H1 (cell line): ENCODE measurements at regions not wholly inside any gene's neighbourhood (a gene's known extent, or its start where the extent isn't known, plus 50 kb on each side); places are given as distances from the start of the nearest gene placed in this dataset.

Experiments
- CTCF ChIA-PET: fragments of 300-600 bp; sonication (Branson Sonifier 250); formaldehyde crosslinking; loops from one replicate; lab custom pipeline; 2021; ENCODE audit not compliant: partially characterized antibody; lab: Charles Lee
- POLR2A ChIA-PET: fragments of 300-600 bp; sonication (Branson Sonifier 250); formaldehyde crosslinking; loops from one replicate; lab custom pipeline; 2021; ENCODE audit warnings: inconsistent platforms; ENCODE audit not compliant: partially characterized antibody; lab: Charles Lee
- DNase-seq, 2 experiments: peaks; one replicate each; pipeline versions ENCODE4 v3.0.0 to v3.0.0-alpha.2; 2010 to 2022; ENCODE audit warnings: low spot score in 2 of 2, low read depth in 1 of 2, mixed read lengths in 1 of 2
- FAIRE-seq: peaks from 2 replicates; lab custom pipeline; 2011; peaks lifted over from hg19 to GRCh38; lab: Jason Lieb, UNC
- H2AFZ ChIP-seq: 2 replicates; pipeline ENCODE4 v1.8.1; 2012; ENCODE audit warnings: low read length, inconsistent platforms
- H2AK5ac ChIP-seq: 2 replicates; pipeline ENCODE4 v1.6.1; 2013; ENCODE audit warnings: low read depth, low read length
- H2BK120ac ChIP-seq: replicated peaks from 2 replicates; pipeline ENCODE3; 2013; ENCODE audit warnings: low read depth, low read length, inconsistent platforms
- H2BK12ac ChIP-seq: 2 replicates; pipeline ENCODE4 v1.6.1; 2013; ENCODE audit warnings: low read depth, low read length
- H2BK15ac ChIP-seq: 2 replicates; pipeline ENCODE4 v1.6.1; 2013; ENCODE audit warnings: low read length
- H2BK20ac ChIP-seq: 2 replicates; pipeline ENCODE4 v1.6.1; 2013; ENCODE audit warnings: low read length
- H2BK5ac ChIP-seq: 2 replicates; pipeline ENCODE4 v1.6.1; 2013; ENCODE audit warnings: low read depth, low read length
- H3K14ac ChIP-seq: 2 replicates; pipeline ENCODE4 v1.6.1; 2013; ENCODE audit warnings: inconsistent platforms; ENCODE audit not compliant: insufficient read length
- H3K18ac ChIP-seq: 2 replicates; pipeline ENCODE4 v1.6.1; 2013; ENCODE audit warnings: low read length; ENCODE audit errors: extremely low read depth
- H3K23ac ChIP-seq: 2 replicates; pipeline ENCODE4 v1.6.1; 2013; ENCODE audit warnings: inconsistent platforms; ENCODE audit not compliant: insufficient read length
- H3K23me2 ChIP-seq: 2 replicates; pipeline ENCODE4 v1.6.1; 2013; ENCODE audit warnings: low read depth, low read length
- H3K27ac ChIP-seq: 2 replicates; pipeline ENCODE4 v1.6.1; 2011; ENCODE audit warnings: low read depth, low read length, inconsistent platforms
- H3K27me3 ChIP-seq, 4 experiments: replicated peaks in 1 of 4; 1 replicate in 1 of 4; 2 replicates in 3 of 4; pipeline versions ENCODE4 v1.6.1 to v1.8.1; 2011 to 2013; ENCODE audit warnings: low read length in 3 of 4, mild to moderate bottlenecking in 3 of 4, inconsistent platforms in 2 of 4, mixed read lengths in 2 of 4, moderate library complexity in 1 of 4; ENCODE audit not compliant: control insufficient read depth in 3 of 4, insufficient read depth in 3 of 4; ENCODE audit errors: extremely low read depth in 1 of 4
- H3K36me3 ChIP-seq, 4 experiments: 2 replicates each; pipeline versions ENCODE4 v1.6.1 to v1.8.1; 2011 to 2013; ENCODE audit warnings: mild to moderate bottlenecking in 4 of 4, low read length in 3 of 4, moderate library complexity in 2 of 4, control low read depth in 1 of 4, inconsistent platforms in 1 of 4; ENCODE audit not compliant: insufficient read depth in 4 of 4, control insufficient read depth in 2 of 4
- H3K4ac ChIP-seq: replicated peaks from 2 replicates; pipeline ENCODE3; 2013; ENCODE audit warnings: low read length, low read depth, mixed read lengths, inconsistent platforms; ENCODE audit not compliant: insufficient read length
- H3K4me1 ChIP-seq, 4 experiments: replicated peaks in 1 of 4; 1 replicate in 1 of 4; 2 replicates in 3 of 4; pipeline versions ENCODE4 v1.6.1 to v1.8.1; 2011 to 2013; ENCODE audit warnings: low read length in 3 of 4, inconsistent platforms in 2 of 4, mixed read lengths in 1 of 4; ENCODE audit not compliant: insufficient read depth in 4 of 4, control insufficient read depth in 3 of 4
- H3K4me2 ChIP-seq, 2 experiments: 2 replicates each; pipeline versions ENCODE4 v1.6.1 to v1.8.1; 2011 to 2013; ENCODE audit warnings: low read depth in 2 of 2, low read length in 2 of 2, control low read depth in 1 of 2, inconsistent platforms in 1 of 2, mild to moderate bottlenecking in 1 of 2; ENCODE audit not compliant: insufficient read depth in 1 of 2
- H3K4me3 ChIP-seq, 4 experiments: fragments of 200-600, 300-600 bp in 1 of 4; sonication (generic), shearing (Covaris generic), sonication (Bioruptor Twin) in 1 of 4; 2 replicates each; pipeline versions ENCODE4 v1.5.1 to v1.8.1; 2011 to 2016; ENCODE audit warnings: low read length in 4 of 4, low read depth in 3 of 4, control low read depth in 2 of 4, inconsistent platforms in 2 of 4, mild to moderate bottlenecking in 2 of 4, mixed read lengths in 1 of 4, moderate library complexity in 1 of 4; ENCODE audit not compliant: insufficient read depth in 2 of 4; ENCODE audit errors: extremely low read depth in 1 of 4
- H3K56ac ChIP-seq: replicated peaks from 2 replicates; pipeline ENCODE3; 2013; ENCODE audit warnings: low read depth, mild to moderate bottlenecking, mixed read lengths, low read length, inconsistent platforms; ENCODE audit not compliant: insufficient read length
- H3K79me1 ChIP-seq: 2 replicates; pipeline ENCODE4 v1.6.1; 2013; ENCODE audit warnings: low read depth, low read length, control low read depth
- H3K79me2 ChIP-seq, 2 experiments: 2 replicates each; pipeline versions ENCODE4 v1.6.1 to v1.8.1; 2012 to 2013; ENCODE audit warnings: low read length in 2 of 2, mild to moderate bottlenecking in 2 of 2, inconsistent platforms in 1 of 2; ENCODE audit not compliant: insufficient read depth in 2 of 2, control insufficient read depth in 1 of 2
- H3K9ac ChIP-seq, 4 experiments: replicated peaks in 1 of 4; 1 replicate in 1 of 4; 2 replicates in 3 of 4; pipeline versions ENCODE4 v1.6.1 to v1.8.1; 2011 to 2013; ENCODE audit warnings: low read depth in 3 of 4, low read length in 3 of 4, control low read depth in 2 of 4, mild to moderate bottlenecking in 2 of 4, moderate library complexity in 2 of 4, inconsistent platforms in 1 of 4; ENCODE audit errors: extremely low read depth in 1 of 4
- H3K9me3 ChIP-seq, 2 experiments: 2 replicates each; pipeline versions ENCODE4 v1.6.1 to v1.8.1; 2012 to 2013; ENCODE audit warnings: mild to moderate bottlenecking in 2 of 2, moderate library complexity in 2 of 2, control low read depth in 1 of 2, inconsistent platforms in 1 of 2, low read depth in 1 of 2, low read length in 1 of 2, mixed read lengths in 1 of 2; ENCODE audit not compliant: insufficient read depth in 2 of 2
- H4K20me1 ChIP-seq, 2 experiments: replicated peaks in 1 of 2; 2 replicates each; pipeline versions ENCODE3 to v1.8.1; 2011 to 2013; ENCODE audit warnings: inconsistent platforms in 2 of 2, low read length in 2 of 2, mild to moderate bottlenecking in 1 of 2; ENCODE audit not compliant: insufficient read depth in 2 of 2, control insufficient read depth in 1 of 2
- H4K5ac ChIP-seq: 2 replicates; pipeline ENCODE4 v1.6.1; 2013; ENCODE audit warnings: low read length, low read depth, mixed read lengths, inconsistent platforms; ENCODE audit not compliant: insufficient read length
- H4K8ac ChIP-seq: 2 replicates; pipeline ENCODE4 v1.8.0; 2013; ENCODE audit warnings: mild to moderate bottlenecking, moderate library complexity, low read length, inconsistent platforms; ENCODE audit not compliant: insufficient read depth; ENCODE audit errors: extremely low read depth
- H4K91ac ChIP-seq: replicated peaks from 2 replicates; pipeline ENCODE3; 2013; ENCODE audit warnings: low read length, mixed read lengths, inconsistent platforms; ENCODE audit not compliant: insufficient read length
- CHD2 ChIP-seq: IDR thresholded peaks from 2 replicates; pipeline ENCODE4 v1.6.1; 2012; ENCODE audit warnings: low read length, improper control_type of control experiment
- JUND ChIP-seq: IDR thresholded peaks from 2 replicates; pipeline ENCODE4 v1.6.1; 2011; ENCODE audit warnings: mild to moderate bottlenecking, improper control_type of control experiment, low read length
- RBBP5 ChIP-seq: IDR thresholded peaks from 2 replicates; pipeline ENCODE4 v1.7.1; 2012; ENCODE audit warnings: low read depth, mild to moderate bottlenecking, inconsistent platforms, low read length, moderate library complexity, borderline replicate concordance
- RXRA ChIP-seq: IDR thresholded peaks from 2 replicates; pipeline ENCODE4 v1.6.1; 2011; ENCODE audit warnings: low read depth, mild to moderate bottlenecking, low read length, moderate library complexity; ENCODE audit not compliant: insufficient read depth
- SIN3A ChIP-seq, 2 experiments: IDR thresholded peaks in 1 of 2; conservative IDR thresholded peaks in 1 of 2; 2 replicates each; pipeline ENCODE4 v1.6.1; 2011 to 2012; ENCODE audit warnings: low read length in 2 of 2, improper control_type of control experiment in 1 of 2, low read depth in 1 of 2, mild to moderate bottlenecking in 1 of 2
- WGBS, 2 experiments: shearing (Covaris generic) in 1 of 2; methylation state at CpG; one replicate each; pipeline versions ENCODE4 v1.1.6 to v1.1.7; 2013 to 2015; ENCODE audit warnings: low lambda C conversion rate in 2 of 2, mixed read lengths in 2 of 2, inconsistent platforms in 1 of 2, low coverage in 1 of 2, missing lambda C conversion rate in 1 of 2; ENCODE audit not compliant: insufficient replicate concordance in 2 of 2, insufficient coverage in 1 of 2, insufficient read length in 1 of 2; ENCODE audit errors: extremely low coverage in 1 of 2, missing lambda C conversion rate in 1 of 2; 5-methylcytosine and 5-hydroxymethylcytosine counted together
- TF ChIP-seq, protein P1 (sequence below): IDR thresholded peaks from 2 replicates; pipeline ENCODE4 v1.6.1; 2012; ENCODE audit warnings: low read length, inconsistent platforms

DNA sequence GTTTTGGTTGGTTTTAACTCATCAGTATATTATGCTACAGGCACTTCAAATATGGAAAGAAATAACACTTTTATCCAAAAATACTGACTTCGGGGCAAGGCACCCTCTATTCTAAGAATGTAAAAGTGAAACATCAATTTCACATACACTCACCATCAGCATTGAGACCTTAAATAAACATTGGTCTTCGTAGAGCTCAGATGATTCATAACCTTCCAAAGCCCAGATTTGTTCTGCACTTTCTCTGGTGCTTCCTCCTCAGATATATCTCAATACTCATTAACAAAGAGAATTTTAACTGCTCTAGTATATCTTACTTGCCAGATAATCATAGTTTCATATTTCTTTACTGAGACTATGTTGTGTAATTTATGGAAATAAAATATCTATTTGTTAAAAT, 794.3 kb downstream of the LIG4 start:
- H3K27ac ChIP-seq: no peak overlapping the region
- H3K4ac ChIP-seq: no peak overlapping the region
- no peak overlapping the region for H3K14ac ChIP-seq
- H3K79me1 ChIP-seq: no peaks in the 10 kb centered on the region
- no peak overlapping the region for H2AFZ ChIP-seq
- ChIA-PET CTCF (interaction anchor here (0.7 kb wide), 1 partner anchor 47 kb away, joined by 3 read pairs; no protein-coding TSS in a partner anchor), POLR2A (no interaction called here)
- FAIRE-seq (no peak), DNase-seq (no peak)
- no peak overlapping the region for H3K18ac ChIP-seq
- peaks cover 0 to 1% (median 0%) of the 10 kb centered on the region in 4 experiments; a peak in 1 of 7 replicates for H3K27me3 ChIP-seq
- H3K9me3 ChIP-seq: no peaks in the 10 kb centered on the region
- H2BK12ac ChIP-seq: no peak overlapping the region
- H2BK20ac ChIP-seq: no peak overlapping the region
- H3K4me1 ChIP-seq: no peaks in the 10 kb centered on the region
- no peaks in the 10 kb centered on the region for H4K20me1 ChIP-seq
- H2AK5ac ChIP-seq: no peak overlapping the region
- no peak overlapping the region for H2BK15ac ChIP-seq
- no peak overlapping the region for H3K56ac ChIP-seq
- H3K4me3 ChIP-seq: no peak overlapping the region
- H3K4me2 ChIP-seq: no peak overlapping the region
- H4K5ac ChIP-seq: no peak overlapping the region
- no peak overlapping the region for H3K23ac ChIP-seq
- no peaks in the 10 kb centered on the region for H3K79me2 ChIP-seq
- H2BK5ac ChIP-seq: no peak overlapping the region
- no peaks in the 10 kb centered on the region for H3K23me2 ChIP-seq
- no peak overlapping the region for H4K8ac ChIP-seq
- H3K36me3 ChIP-seq: no peaks in the 10 kb centered on the region
- H4K91ac ChIP-seq: no peak overlapping the region
- WGBS, 2 experiments: 92% methylated on average over 2 of the region's 2 CpGs; no CpG with 5 or more reads in 1 of the 2 experiments
- no peak overlapping the region for H3K9ac ChIP-seq
- no peak overlapping the region for H2BK120ac ChIP-seq
- TF ChIP-seq JUND: no peak
- TF ChIP-seq, protein P1, sequence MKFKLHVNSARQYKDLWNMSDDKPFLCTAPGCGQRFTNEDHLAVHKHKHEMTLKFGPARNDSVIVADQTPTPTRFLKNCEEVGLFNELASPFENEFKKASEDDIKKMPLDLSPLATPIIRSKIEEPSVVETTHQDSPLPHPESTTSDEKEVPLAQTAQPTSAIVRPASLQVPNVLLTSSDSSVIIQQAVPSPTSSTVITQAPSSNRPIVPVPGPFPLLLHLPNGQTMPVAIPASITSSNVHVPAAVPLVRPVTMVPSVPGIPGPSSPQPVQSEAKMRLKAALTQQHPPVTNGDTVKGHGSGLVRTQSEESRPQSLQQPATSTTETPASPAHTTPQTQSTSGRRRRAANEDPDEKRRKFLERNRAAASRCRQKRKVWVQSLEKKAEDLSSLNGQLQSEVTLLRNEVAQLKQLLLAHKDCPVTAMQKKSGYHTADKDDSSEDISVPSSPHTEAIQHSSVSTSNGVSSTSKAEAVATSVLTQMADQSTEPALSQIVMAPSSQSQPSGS: no peak
- no peak for TF ChIP-seq SIN3A (conservative IDR thresholded peaks at IDR 0.05 in 1 of 2, IDR thresholded peaks at IDR 0.05 in 1 of 2; ENCODE audit: low read depth in 1 of 2, low read length in 2 of 2)
- TF ChIP-seq CHD2: no peak
- no peak for TF ChIP-seq RXRA
- TF ChIP-seq RBBP5: no peak
